RWPE2 (cell line): ENCODE measurements at regions not wholly inside any gene's neighbourhood (a gene's known extent, or its start where the extent isn't known, plus 50 kb on each side); places are given as distances from the start of the nearest gene placed in this dataset.

Experiments used
- ATAC-seq: fragments of 200-7000 bp; cut with Tn5 transposase; 3 replicates; pipeline ENCODE4 v1.9.1; 2021; ENCODE audit warnings: low read depth
- DNase-seq: peaks from one replicate; pipeline ENCODE4 v3.0.0-alpha.2; 2020; ENCODE audit warnings: low spot score
- H3K27ac ChIP-seq: fragments of 450-650 bp; 2 replicates; pipeline ENCODE4 v1.5.1; 2017; ENCODE audit warnings: mild to moderate bottlenecking; ENCODE audit not compliant: poor library complexity, severe bottlenecking
- H3K27me3 ChIP-seq: fragments of 250-450 bp; sonication (Bioruptor Pico); 2 replicates; pipeline ENCODE4 v1.5.1; 2021; ENCODE audit warnings: mild to moderate bottlenecking, moderate library complexity; ENCODE audit not compliant: insufficient read depth, poor library complexity, severe bottlenecking
- H3K36me3 ChIP-seq: fragments of 250-450 bp; sonication (Bioruptor Pico); 2 replicates; pipeline ENCODE4 v1.5.1; 2020; ENCODE audit warnings: low read depth, mild to moderate bottlenecking, moderate library complexity
- H3K4me1 ChIP-seq: fragments of 250-450 bp; sonication (Bioruptor Pico); 2 replicates; pipeline ENCODE4 v1.5.1; 2021; ENCODE audit warnings: mild to moderate bottlenecking, moderate library complexity; ENCODE audit not compliant: insufficient read depth, poor library complexity, severe bottlenecking
- H3K4me3 ChIP-seq: fragments of 250-450 bp; sonication (Bioruptor Pico); 2 replicates; pipeline ENCODE4 v1.5.1; 2021; ENCODE audit warnings: mild to moderate bottlenecking, moderate library complexity; ENCODE audit not compliant: severe bottlenecking
- H3K9me3 ChIP-seq: fragments of 250-450 bp; sonication (Bioruptor Pico); 2 replicates; pipeline ENCODE4 v1.5.1; 2021; ENCODE audit warnings: mild to moderate bottlenecking, moderate library complexity; ENCODE audit not compliant: severe bottlenecking
- CTCF ChIP-seq: fragments of 450-650 bp; IDR thresholded peaks from one replicate; pipeline ENCODE4 v1.5.1; 2017; ENCODE audit warnings: mild to moderate bottlenecking, moderate library complexity; ENCODE audit not compliant: poor library complexity, severe bottlenecking

- DNase-seq (no peak), ATAC-seq (no peak)
- no peaks in the 10 kb centered on the region for H3K36me3 ChIP-seq
- no peak for TF ChIP-seq CTCF
- H3K27me3 ChIP-seq = no peaks in the 10 kb centered on the region
- no peak overlapping the region for H3K4me3 ChIP-seq
- no peak overlapping the region for H3K27ac ChIP-seq
- H3K9me3 ChIP-seq = no peaks in the 10 kb centered on the region
- peaks cover 14% of the 10 kb centered on the region for H3K4me1 ChIP-seq
Measured at GRCh38 chr5:9951865-9952516, 297.7 kb downstream of the ATPSCKMT start.

GRCh38 chr5:9947944-9948343 lies 301.7 kb downstream of the ATPSCKMT start:
- Histone ChIP-seq H3K4me3 (no peak overlapping the region), H3K27me3 (no peaks in the 10 kb centered on the region), H3K36me3 (no peaks in the 10 kb centered on the region), H3K27ac (no peak overlapping the region), H3K9me3 (no peaks in the 10 kb centered on the region), H3K4me1 (peaks cover 7% of the 10 kb centered on the region)
- DNase-seq (no peak), ATAC-seq (no peak)
- no peak for TF ChIP-seq CTCF

GRCh38 chr5:9947225-9947714 lies 302.4 kb downstream of the ATPSCKMT start:
- peaks cover 7% of the 10 kb centered on the region for H3K4me1 ChIP-seq
- DNase-seq (no peak), ATAC-seq (peak; percentile 78)
- no peaks in the 10 kb centered on the region for H3K9me3 ChIP-seq
- TF ChIP-seq CTCF = no peak
- no peaks in the 10 kb centered on the region for H3K27me3 ChIP-seq
- H3K36me3 ChIP-seq = no peaks in the 10 kb centered on the region
- no peak overlapping the region for H3K4me3 ChIP-seq
- no peak overlapping the region for H3K27ac ChIP-seq

- no peak for TF ChIP-seq CTCF
- H3K4me3 ChIP-seq = no peak overlapping the region
- H3K27ac ChIP-seq = no peak overlapping the region
- ATAC-seq (peak; percentile 77), DNase-seq (no peak)
- H3K27me3 ChIP-seq = no peaks in the 10 kb centered on the region
- H3K36me3 ChIP-seq = no peaks in the 10 kb centered on the region
- no peaks in the 10 kb centered on the region for H3K9me3 ChIP-seq
- peaks cover 5% of the 10 kb centered on the region for H3K4me1 ChIP-seq
Measured at GRCh38 chr5:9932770-9933169, 302.6 kb upstream of the TAS2R1 start.

- no peak for DNase-seq
- Histone ChIP-seq H3K4me1 (peaks cover 22% of the 10 kb centered on the region), H3K36me3 (no peaks in the 10 kb centered on the region), H3K9me3 (no peaks in the 10 kb centered on the region), H3K27ac (no peak overlapping the region), H3K4me3 (no peak overlapping the region), H3K27me3 (no peaks in the 10 kb centered on the region)
- no peak for ATAC-seq
- TF ChIP-seq CTCF = no peak
Measured at GRCh38 chr5:9930156-9930555, 300.0 kb upstream of the TAS2R1 start.
